GM13976 (cell line): ENCODE measurements at regions not wholly inside any gene's neighbourhood (a gene's known extent, or its start where the extent isn't known, plus 50 kb on each side); places are given as distances from the start of the nearest gene placed in this dataset.

ENCODE experiments used
- DNase-seq: peaks from one replicate; pipeline ENCODE4 v3.0.0; 2012; ENCODE audit warnings: low spot score
- CTCF ChIP-seq: IDR thresholded peaks from 2 replicates; pipeline ENCODE4 v1.5.1; 2012; ENCODE audit warnings: borderline replicate concordance, mild to moderate bottlenecking; ENCODE audit not compliant: insufficient read depth; ENCODE audit errors: extremely low read depth, missing control alignments, control extremely low read depth
- in situ Hi-C: fragments of 300-500 bp; cut with MboI; formaldehyde crosslinking; loops from one replicate; pipeline ENCODE4 v1.12.0; 2022; ENCODE audit warnings: low sequenced_read_pairs, mixed read lengths, inconsistent platforms; ENCODE audit not compliant: unreplicated experiment

DNA sequence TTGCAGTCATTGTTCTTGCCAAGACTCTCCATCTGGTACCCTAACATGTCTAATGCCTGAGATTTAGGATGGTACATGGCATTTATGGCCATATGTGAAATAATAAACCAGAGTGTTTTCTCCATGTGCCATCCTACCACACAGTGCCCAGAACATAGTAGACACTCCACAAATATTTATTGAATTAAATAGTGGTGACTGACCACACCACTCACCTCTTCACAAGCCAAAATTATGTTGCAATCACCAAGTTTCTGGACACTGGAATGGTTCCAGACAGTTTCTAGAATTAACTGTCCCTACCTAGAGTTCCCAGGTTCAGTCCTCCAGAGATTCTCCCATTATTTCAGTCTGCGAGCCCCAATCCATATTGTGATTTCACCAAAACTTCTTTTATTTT lies 427.3 kb downstream of the KIF16B start:
- in situ Hi-C loops = no loop called here
- DNase-seq = no peak
- TF ChIP-seq CTCF = no peak

GRCh38 chr20:16143596-16143995 lies 429.7 kb downstream of the KIF16B start:
- DNase-seq = no peak
- no peak for TF ChIP-seq CTCF
- in situ Hi-C loops = no loop called here

GRCh38 chr20:16135630-16136029 lies 437.6 kb downstream of the KIF16B start:
- TF ChIP-seq CTCF = no peak
- in situ Hi-C loops = no loop called here
- DNase-seq = no peak

- no peak for DNase-seq
- in situ Hi-C loops = no loop called here
These were observed 441.0 kb downstream of the KIF16B start for GRCh38 chr20:16132036-16132798.

GRCh38 chr20:16129411-16129810 lies 443.8 kb downstream of the KIF16B start:
- TF ChIP-seq CTCF = no peak
- in situ Hi-C loops = no loop called here
- no peak for DNase-seq

More at GRCh38 chr20:16132036-16132798, 441.0 kb downstream of the KIF16B start:
- TF ChIP-seq CTCF = no peak

DNA sequence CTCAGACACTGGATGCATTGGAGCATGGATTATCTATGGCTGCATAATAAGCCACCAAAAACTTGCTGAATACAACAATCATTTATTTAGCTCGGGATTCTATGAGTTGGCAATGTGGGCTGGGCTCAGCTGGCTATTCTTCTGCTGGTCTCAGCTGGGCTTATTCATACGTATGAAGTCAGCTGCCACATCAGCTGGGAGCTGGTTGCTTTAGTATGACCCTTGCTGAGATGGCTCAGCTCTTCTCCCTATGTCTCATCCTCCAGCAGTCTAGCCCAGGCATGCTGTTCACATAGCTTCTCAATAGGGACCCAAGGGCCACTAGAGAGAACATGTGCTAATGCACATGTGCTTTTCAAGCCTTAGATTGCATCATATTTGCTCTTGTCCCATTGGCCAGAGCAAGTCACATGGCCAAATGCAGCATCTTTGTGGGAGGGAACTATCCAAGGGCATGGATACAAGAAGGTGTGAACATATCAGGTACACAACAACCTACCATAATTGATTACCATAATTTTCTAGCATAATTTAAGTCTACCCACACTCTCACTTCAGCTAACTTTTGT lies 444.6 kb downstream of the KIF16B start:
- in situ Hi-C loops = no loop called here
- no peak for DNase-seq
- no peak for TF ChIP-seq CTCF
